ENCODE measurements at regions not wholly inside any gene's neighbourhood (a gene's known extent, or its start where the extent isn't known, plus 50 kb on each side); places are given as distances from the start of the nearest gene placed in this dataset.

DNA sequence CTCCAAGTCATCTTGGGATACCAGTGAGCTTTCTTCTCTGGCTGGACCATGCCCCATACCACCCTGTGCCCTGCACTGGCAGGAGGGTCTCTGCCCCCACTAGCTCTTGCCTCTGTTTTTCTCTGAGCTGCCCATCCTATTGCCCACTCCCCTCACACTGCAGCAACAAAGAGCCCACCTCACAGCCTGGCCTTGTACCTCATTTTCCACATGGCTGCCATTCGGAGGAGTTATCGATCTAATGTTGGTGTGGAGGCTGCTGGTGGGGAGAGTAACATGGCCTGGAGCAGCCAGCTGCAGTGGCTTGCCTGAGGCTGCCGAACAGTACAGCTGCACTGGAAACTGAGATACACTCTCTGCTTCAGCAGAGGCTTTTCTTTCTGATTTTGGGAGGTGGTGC, 65.7 kb upstream of the AGBL1 start:
- DNase-seq = no peak
- intact Hi-C loops (cut with DNase I) = no loop called here

DNA sequence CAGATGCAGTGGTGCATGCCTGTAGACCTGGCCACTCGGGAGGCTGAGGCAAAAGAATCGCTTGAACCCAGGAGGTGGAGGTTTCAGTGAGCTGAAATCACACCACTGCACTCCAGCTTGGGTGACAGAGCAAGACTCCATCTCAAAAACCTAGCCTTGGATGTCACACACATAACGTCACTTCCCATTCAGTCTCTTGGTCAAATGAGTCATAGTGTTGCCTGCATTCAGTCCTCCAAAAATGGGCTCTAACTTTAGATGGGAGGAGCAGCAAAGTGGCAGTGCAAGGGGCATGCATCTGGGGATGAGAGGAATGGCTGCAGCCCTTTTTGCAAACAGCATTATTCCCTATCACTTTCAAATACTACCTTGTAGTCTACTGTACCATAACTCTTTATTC, 62.9 kb upstream of the AGBL1 start:
- no peak for DNase-seq
- intact Hi-C loops (cut with DNase I) = no loop called here

DNA sequence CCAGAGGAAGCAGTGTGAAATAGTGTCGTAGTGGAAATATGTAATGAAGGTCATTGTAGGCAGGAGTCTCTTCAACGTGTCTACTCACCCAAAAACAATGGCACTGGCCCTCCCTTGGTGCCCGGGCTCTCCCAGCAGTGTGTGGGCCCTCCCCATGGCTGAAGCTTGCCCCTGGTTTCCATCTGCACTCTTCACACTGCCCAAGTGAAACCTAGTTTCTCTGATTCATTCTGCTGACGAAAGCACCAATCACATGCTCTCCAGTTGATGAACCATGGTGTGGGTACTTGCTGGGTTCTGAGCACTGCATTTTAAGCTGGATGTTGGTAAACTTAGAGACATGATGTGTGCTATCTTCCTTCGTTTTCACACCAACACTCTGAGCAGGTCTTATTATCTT, 61.0 kb upstream of the AGBL1 start:
- intact Hi-C loops (cut with DNase I) = no loop called here
- DNase-seq = no peak

DNA sequence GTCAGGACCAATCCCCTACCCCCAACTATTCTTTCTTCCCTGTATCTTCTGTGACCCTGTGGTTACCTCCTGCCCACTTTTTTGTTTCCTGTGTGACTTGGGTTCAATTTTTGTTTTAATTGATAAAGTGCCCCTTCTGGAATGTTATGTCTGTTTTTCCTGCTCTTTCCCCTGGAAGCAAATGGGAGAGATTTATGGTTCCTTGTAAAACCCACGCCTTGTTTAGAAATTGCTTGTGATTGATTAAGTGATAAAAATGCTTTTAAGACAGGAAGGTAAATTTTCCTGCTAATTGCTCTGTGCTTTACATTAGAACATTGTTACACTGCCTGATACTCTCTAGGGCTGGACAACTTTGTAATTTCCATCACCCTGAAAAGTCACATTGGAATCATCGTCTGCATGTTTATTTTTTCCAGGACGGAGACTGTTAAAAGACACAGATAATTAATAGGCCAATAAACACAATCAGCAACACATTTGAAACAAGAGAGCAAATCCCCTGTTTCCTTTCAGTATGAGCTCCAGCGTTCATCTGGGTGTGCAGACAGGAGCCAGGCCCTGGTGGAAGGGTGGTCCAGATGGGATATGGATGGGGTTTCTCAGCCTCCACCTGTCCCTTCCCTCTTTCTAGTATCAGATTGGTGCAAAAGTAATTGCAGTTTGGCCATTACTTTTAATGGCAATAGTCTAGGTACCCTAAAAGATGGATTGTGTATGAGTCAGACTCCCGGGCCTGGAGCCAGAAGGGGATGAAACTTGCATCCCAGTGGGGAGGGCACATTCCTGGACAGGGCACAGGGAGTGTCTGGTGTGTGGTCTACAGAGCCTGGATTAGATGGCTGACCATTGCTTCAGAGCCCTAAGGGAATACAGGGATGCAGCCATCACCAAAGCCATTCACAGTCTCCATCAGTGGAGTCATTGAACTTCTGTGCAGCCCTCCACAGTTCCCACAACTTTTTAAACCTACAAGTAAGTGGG, 58.1 kb upstream of the AGBL1 start:
- no peak for DNase-seq
- intact Hi-C loops (cut with DNase I) = no loop called here

DNA sequence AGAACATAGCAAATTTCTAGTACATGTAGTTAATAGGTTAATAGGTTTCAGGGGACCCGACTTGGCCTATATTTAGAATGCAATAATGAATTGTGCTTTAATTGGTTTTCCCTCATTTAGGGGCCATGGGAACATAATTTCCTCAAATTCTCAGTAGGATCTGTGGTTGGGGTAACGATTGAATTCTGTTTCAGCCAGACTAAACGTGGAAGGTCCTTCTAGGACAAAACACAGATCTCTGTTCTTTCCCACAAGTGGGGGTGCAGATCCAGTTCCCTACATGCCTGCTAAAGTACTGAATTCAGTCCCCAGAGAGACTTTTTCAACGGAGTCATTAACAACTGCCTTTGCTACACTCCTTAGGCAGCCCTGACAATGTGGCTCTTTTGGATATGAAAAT, 50.7 kb upstream of the AGBL1 start:
- intact Hi-C loops (cut with DNase I) = no loop called here
- no peak for DNase-seq
